H1 (cell line): ENCODE measurements at regions not wholly inside any gene's neighbourhood (a gene's known extent, or its start where the extent isn't known, plus 50 kb on each side); places are given as distances from the start of the nearest gene placed in this dataset.

ENCODE experiments used
- CTCF ChIA-PET: fragments of 300-600 bp; sonication (Branson Sonifier 250); formaldehyde crosslinking; loops from one replicate; lab custom pipeline; 2021; ENCODE audit not compliant: partially characterized antibody; lab: Charles Lee
- POLR2A ChIA-PET: fragments of 300-600 bp; sonication (Branson Sonifier 250); formaldehyde crosslinking; loops from one replicate; lab custom pipeline; 2021; ENCODE audit warnings: inconsistent platforms; ENCODE audit not compliant: partially characterized antibody; lab: Charles Lee
- DNase-seq, 2 experiments: peaks; one replicate each; pipeline versions ENCODE4 v3.0.0 to v3.0.0-alpha.2; 2010 to 2022; ENCODE audit warnings: low spot score in 2 of 2, low read depth in 1 of 2, mixed read lengths in 1 of 2
- FAIRE-seq: peaks from 2 replicates; lab custom pipeline; 2011; peaks lifted over from hg19 to GRCh38; lab: Jason Lieb, UNC
- H2AFZ ChIP-seq: 2 replicates; pipeline ENCODE4 v1.8.1; 2012; ENCODE audit warnings: low read length, inconsistent platforms
- H2AK5ac ChIP-seq: 2 replicates; pipeline ENCODE4 v1.6.1; 2013; ENCODE audit warnings: low read depth, low read length
- H2BK120ac ChIP-seq: replicated peaks from 2 replicates; pipeline ENCODE3; 2013; ENCODE audit warnings: low read depth, low read length, inconsistent platforms
- H2BK12ac ChIP-seq: 2 replicates; pipeline ENCODE4 v1.6.1; 2013; ENCODE audit warnings: low read depth, low read length
- H2BK15ac ChIP-seq: 2 replicates; pipeline ENCODE4 v1.6.1; 2013; ENCODE audit warnings: low read length
- H2BK20ac ChIP-seq: 2 replicates; pipeline ENCODE4 v1.6.1; 2013; ENCODE audit warnings: low read length
- H2BK5ac ChIP-seq: 2 replicates; pipeline ENCODE4 v1.6.1; 2013; ENCODE audit warnings: low read depth, low read length
- H3K14ac ChIP-seq: 2 replicates; pipeline ENCODE4 v1.6.1; 2013; ENCODE audit warnings: inconsistent platforms; ENCODE audit not compliant: insufficient read length
- H3K18ac ChIP-seq: 2 replicates; pipeline ENCODE4 v1.6.1; 2013; ENCODE audit warnings: low read length; ENCODE audit errors: extremely low read depth
- H3K23ac ChIP-seq: 2 replicates; pipeline ENCODE4 v1.6.1; 2013; ENCODE audit warnings: inconsistent platforms; ENCODE audit not compliant: insufficient read length
- H3K23me2 ChIP-seq: 2 replicates; pipeline ENCODE4 v1.6.1; 2013; ENCODE audit warnings: low read depth, low read length
- H3K27ac ChIP-seq: 2 replicates; pipeline ENCODE4 v1.6.1; 2011; ENCODE audit warnings: low read depth, low read length, inconsistent platforms
- H3K27me3 ChIP-seq, 4 experiments: replicated peaks in 1 of 4; 1 replicate in 1 of 4; 2 replicates in 3 of 4; pipeline versions ENCODE4 v1.6.1 to v1.8.1; 2011 to 2013; ENCODE audit warnings: low read length in 3 of 4, mild to moderate bottlenecking in 3 of 4, inconsistent platforms in 2 of 4, mixed read lengths in 2 of 4, moderate library complexity in 1 of 4; ENCODE audit not compliant: control insufficient read depth in 3 of 4, insufficient read depth in 3 of 4; ENCODE audit errors: extremely low read depth in 1 of 4
- H3K36me3 ChIP-seq, 4 experiments: 2 replicates each; pipeline versions ENCODE4 v1.6.1 to v1.8.1; 2011 to 2013; ENCODE audit warnings: mild to moderate bottlenecking in 4 of 4, low read length in 3 of 4, moderate library complexity in 2 of 4, control low read depth in 1 of 4, inconsistent platforms in 1 of 4; ENCODE audit not compliant: insufficient read depth in 4 of 4, control insufficient read depth in 2 of 4
- H3K4ac ChIP-seq: replicated peaks from 2 replicates; pipeline ENCODE3; 2013; ENCODE audit warnings: low read length, low read depth, mixed read lengths, inconsistent platforms; ENCODE audit not compliant: insufficient read length
- H3K4me1 ChIP-seq, 4 experiments: replicated peaks in 1 of 4; 1 replicate in 1 of 4; 2 replicates in 3 of 4; pipeline versions ENCODE4 v1.6.1 to v1.8.1; 2011 to 2013; ENCODE audit warnings: low read length in 3 of 4, inconsistent platforms in 2 of 4, mixed read lengths in 1 of 4; ENCODE audit not compliant: insufficient read depth in 4 of 4, control insufficient read depth in 3 of 4
- H3K4me2 ChIP-seq, 2 experiments: 2 replicates each; pipeline versions ENCODE4 v1.6.1 to v1.8.1; 2011 to 2013; ENCODE audit warnings: low read depth in 2 of 2, low read length in 2 of 2, control low read depth in 1 of 2, inconsistent platforms in 1 of 2, mild to moderate bottlenecking in 1 of 2; ENCODE audit not compliant: insufficient read depth in 1 of 2
- H3K4me3 ChIP-seq, 4 experiments: fragments of 200-600, 300-600 bp in 1 of 4; sonication (generic), shearing (Covaris generic), sonication (Bioruptor Twin) in 1 of 4; 2 replicates each; pipeline versions ENCODE4 v1.5.1 to v1.8.1; 2011 to 2016; ENCODE audit warnings: low read length in 4 of 4, low read depth in 3 of 4, control low read depth in 2 of 4, inconsistent platforms in 2 of 4, mild to moderate bottlenecking in 2 of 4, mixed read lengths in 1 of 4, moderate library complexity in 1 of 4; ENCODE audit not compliant: insufficient read depth in 2 of 4; ENCODE audit errors: extremely low read depth in 1 of 4
- H3K56ac ChIP-seq: replicated peaks from 2 replicates; pipeline ENCODE3; 2013; ENCODE audit warnings: low read depth, mild to moderate bottlenecking, mixed read lengths, low read length, inconsistent platforms; ENCODE audit not compliant: insufficient read length
- H3K79me1 ChIP-seq: 2 replicates; pipeline ENCODE4 v1.6.1; 2013; ENCODE audit warnings: low read depth, low read length, control low read depth
- H3K79me2 ChIP-seq, 2 experiments: 2 replicates each; pipeline versions ENCODE4 v1.6.1 to v1.8.1; 2012 to 2013; ENCODE audit warnings: low read length in 2 of 2, mild to moderate bottlenecking in 2 of 2, inconsistent platforms in 1 of 2; ENCODE audit not compliant: insufficient read depth in 2 of 2, control insufficient read depth in 1 of 2
- H3K9ac ChIP-seq, 4 experiments: replicated peaks in 1 of 4; 1 replicate in 1 of 4; 2 replicates in 3 of 4; pipeline versions ENCODE4 v1.6.1 to v1.8.1; 2011 to 2013; ENCODE audit warnings: low read depth in 3 of 4, low read length in 3 of 4, control low read depth in 2 of 4, mild to moderate bottlenecking in 2 of 4, moderate library complexity in 2 of 4, inconsistent platforms in 1 of 4; ENCODE audit errors: extremely low read depth in 1 of 4
- H3K9me3 ChIP-seq, 2 experiments: 2 replicates each; pipeline versions ENCODE4 v1.6.1 to v1.8.1; 2012 to 2013; ENCODE audit warnings: mild to moderate bottlenecking in 2 of 2, moderate library complexity in 2 of 2, control low read depth in 1 of 2, inconsistent platforms in 1 of 2, low read depth in 1 of 2, low read length in 1 of 2, mixed read lengths in 1 of 2; ENCODE audit not compliant: insufficient read depth in 2 of 2
- H4K20me1 ChIP-seq, 2 experiments: replicated peaks in 1 of 2; 2 replicates each; pipeline versions ENCODE3 to v1.8.1; 2011 to 2013; ENCODE audit warnings: inconsistent platforms in 2 of 2, low read length in 2 of 2, mild to moderate bottlenecking in 1 of 2; ENCODE audit not compliant: insufficient read depth in 2 of 2, control insufficient read depth in 1 of 2
- H4K5ac ChIP-seq: 2 replicates; pipeline ENCODE4 v1.6.1; 2013; ENCODE audit warnings: low read length, low read depth, mixed read lengths, inconsistent platforms; ENCODE audit not compliant: insufficient read length
- H4K8ac ChIP-seq: 2 replicates; pipeline ENCODE4 v1.8.0; 2013; ENCODE audit warnings: mild to moderate bottlenecking, moderate library complexity, low read length, inconsistent platforms; ENCODE audit not compliant: insufficient read depth; ENCODE audit errors: extremely low read depth
- H4K91ac ChIP-seq: replicated peaks from 2 replicates; pipeline ENCODE3; 2013; ENCODE audit warnings: low read length, mixed read lengths, inconsistent platforms; ENCODE audit not compliant: insufficient read length
- CBX8 ChIP-seq: fragments of 300-800, 300-1000 bp; sonication (generic); IDR thresholded peaks from 2 replicates; pipeline ENCODE4 v1.7.1; 2016; ENCODE audit warnings: low read depth, low read length, borderline replicate concordance
- CTBP2 ChIP-seq: IDR thresholded peaks from 2 replicates; pipeline ENCODE4 v1.7.0; 2011; ENCODE audit warnings: borderline replicate concordance, mild to moderate bottlenecking, moderate library complexity, mixed read lengths, low read length; ENCODE audit not compliant: insufficient read depth, insufficient read length
- HDAC2 ChIP-seq, 2 experiments: fragments of 300-600 bp in 1 of 2; sonication (generic) in 1 of 2; IDR thresholded peaks; 2 replicates each; pipeline ENCODE4 v1.6.1; 2011 to 2012; ENCODE audit warnings: low read depth in 2 of 2, low read length in 2 of 2, mild to moderate bottlenecking in 2 of 2, moderate library complexity in 2 of 2, borderline replicate concordance in 1 of 2, inconsistent platforms in 1 of 2
- HDAC6 ChIP-seq: IDR thresholded peaks from one replicate; pipeline ENCODE4 v1.7.1; 2012; ENCODE audit warnings: low read depth, mild to moderate bottlenecking, inconsistent platforms, low read length, moderate library complexity
- JUND ChIP-seq: IDR thresholded peaks from 2 replicates; pipeline ENCODE4 v1.6.1; 2011; ENCODE audit warnings: mild to moderate bottlenecking, improper control_type of control experiment, low read length
- KDM4A ChIP-seq: IDR thresholded peaks from one replicate; pipeline ENCODE4 v1.7.1; 2012; ENCODE audit warnings: low read depth, mild to moderate bottlenecking, moderate library complexity, low read length, inconsistent platforms; ENCODE audit not compliant: severe bottlenecking
- RBBP5 ChIP-seq: IDR thresholded peaks from 2 replicates; pipeline ENCODE4 v1.7.1; 2012; ENCODE audit warnings: low read depth, mild to moderate bottlenecking, inconsistent platforms, low read length, moderate library complexity, borderline replicate concordance
- RXRA ChIP-seq: IDR thresholded peaks from 2 replicates; pipeline ENCODE4 v1.6.1; 2011; ENCODE audit warnings: low read depth, mild to moderate bottlenecking, low read length, moderate library complexity; ENCODE audit not compliant: insufficient read depth
- SAP30 ChIP-seq: fragments of 300-600 bp; sonication (generic); IDR thresholded peaks from 2 replicates; pipeline ENCODE4 v1.7.1; 2012; ENCODE audit warnings: low read length, moderate library complexity, mild to moderate bottlenecking, inconsistent platforms; ENCODE audit not compliant: insufficient read depth, insufficient replicate concordance
- SIN3A ChIP-seq, 2 experiments: IDR thresholded peaks in 1 of 2; conservative IDR thresholded peaks in 1 of 2; 2 replicates each; pipeline ENCODE4 v1.6.1; 2011 to 2012; ENCODE audit warnings: low read length in 2 of 2, improper control_type of control experiment in 1 of 2, low read depth in 1 of 2, mild to moderate bottlenecking in 1 of 2
- TAF1 ChIP-seq: IDR thresholded peaks from 2 replicates; pipeline ENCODE4 v1.6.1; 2011; ENCODE audit warnings: mild to moderate bottlenecking, low read depth, low read length
- TBP ChIP-seq: IDR thresholded peaks from 2 replicates; pipeline ENCODE4 v1.6.1; 2011; ENCODE audit warnings: low read depth, low read length, improper control_type of control experiment
- ZNF274 ChIP-seq: IDR thresholded peaks from 2 replicates; pipeline ENCODE4 v1.7.0; 2012; ENCODE audit warnings: low read length, borderline replicate concordance; ENCODE audit errors: extremely low read depth
- WGBS, 2 experiments: shearing (Covaris generic) in 1 of 2; methylation state at CpG; one replicate each; pipeline versions ENCODE4 v1.1.6 to v1.1.7; 2013 to 2015; ENCODE audit warnings: low lambda C conversion rate in 2 of 2, mixed read lengths in 2 of 2, inconsistent platforms in 1 of 2, low coverage in 1 of 2, missing lambda C conversion rate in 1 of 2; ENCODE audit not compliant: insufficient replicate concordance in 2 of 2, insufficient coverage in 1 of 2, insufficient read length in 1 of 2; ENCODE audit errors: extremely low coverage in 1 of 2, missing lambda C conversion rate in 1 of 2; 5-methylcytosine and 5-hydroxymethylcytosine counted together

DNA sequence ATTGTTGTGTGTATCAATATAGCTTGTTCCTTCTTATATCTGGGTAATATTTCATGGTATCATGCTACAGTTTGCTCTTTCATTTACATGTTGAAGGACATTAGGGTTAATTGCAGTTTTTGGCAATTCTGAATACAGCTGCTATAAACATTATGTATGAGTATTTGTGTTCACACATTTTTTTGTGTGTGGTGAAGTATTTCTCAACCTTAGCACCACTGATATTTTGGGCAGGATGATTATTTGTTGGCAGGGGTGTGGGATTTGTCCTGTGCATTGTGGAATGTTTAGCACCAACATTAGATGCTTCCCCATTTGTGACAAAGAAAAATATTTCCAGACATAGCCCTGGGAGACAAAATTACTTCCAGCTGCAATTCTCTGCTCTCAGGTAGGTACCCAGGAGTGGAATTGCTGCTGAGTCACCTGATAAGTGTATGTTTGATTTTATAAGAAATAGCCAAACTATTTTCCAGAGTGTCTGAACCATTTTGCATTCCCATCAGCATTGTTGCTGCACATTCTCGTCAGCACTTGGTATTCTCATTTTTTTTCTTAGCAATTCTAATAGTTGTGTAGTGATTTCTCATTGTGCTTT is 128.2 kb downstream of the SNX19 start:
- Histone ChIP-seq H2BK12ac (no peak overlapping the region), H3K79me1 (no peaks in the 10 kb centered on the region), H3K79me2 (no peaks in the 10 kb centered on the region), H4K91ac (no peak overlapping the region), H3K4me3 (no peak overlapping the region), H2BK120ac (no peak overlapping the region), H4K20me1 (no peaks in the 10 kb centered on the region), H3K4ac (no peak overlapping the region), H3K23me2 (no peaks in the 10 kb centered on the region), H3K36me3 (no peaks in the 10 kb centered on the region), H3K27ac (no peak overlapping the region), H2BK20ac (no peak overlapping the region), H2AK5ac (no peak overlapping the region), H3K14ac (no peak overlapping the region), H3K4me2 (no peak overlapping the region), H4K5ac (no peak overlapping the region), H2BK5ac (no peak overlapping the region), H3K4me1 (peaks cover 0 to 3% (median 0%) of the 10 kb centered on the region in 4 experiments; a peak in 2 of 7 replicates), H3K23ac (no peak overlapping the region), H3K18ac (no peak overlapping the region), H3K27me3 (no peaks in the 10 kb centered on the region), H2AFZ (no peak overlapping the region), H3K9me3 (no peaks in the 10 kb centered on the region), H3K9ac (no peak overlapping the region), H2BK15ac (no peak overlapping the region), H3K56ac (no peak overlapping the region), H4K8ac (no peak overlapping the region)
- CTCF ChIA-PET, result no interaction called here
- FAIRE-seq (no peak), DNase-seq (no peak)
- POLR2A ChIA-PET, result no interaction called here
- WGBS, 2 experiments, result 97% methylated on average over 1 of the region's 1 CpG; no CpG with 5 or more reads in 1 of the 2 experiments
- TF ChIP-seq RXRA, result no peak
- no peak for TF ChIP-seq RBBP5
- TF ChIP-seq HDAC2 (IDR thresholded peaks at IDR 0.05; ENCODE audit: borderline replicate concordance in 1 of 2, low read depth in 2 of 2, low read length in 2 of 2), result no peak
- TF ChIP-seq CTBP2, result no peak
- TF ChIP-seq HDAC6, result no peak
- no peak for TF ChIP-seq SAP30
- TF ChIP-seq JUND, result no peak
- TF ChIP-seq TAF1, result no peak
- no peak for TF ChIP-seq ZNF274
- no peak for TF ChIP-seq TBP
- no peak for TF ChIP-seq CBX8
- no peak for TF ChIP-seq KDM4A
- TF ChIP-seq SIN3A (conservative IDR thresholded peaks at IDR 0.05 in 1 of 2, IDR thresholded peaks at IDR 0.05 in 1 of 2; ENCODE audit: low read depth in 1 of 2, low read length in 2 of 2), result no peak
